HL-60 (cell line): ENCODE measurements at regions not wholly inside any gene's neighbourhood (a gene's known extent, or its start where the extent isn't known, plus 50 kb on each side); places are given as distances from the start of the nearest gene placed in this dataset.

Source experiments
- DNase-seq, 2 experiments: peaks; one replicate each; pipeline ENCODE4 v3.0.0-alpha.2; 2010 to 2020; ENCODE audit warnings: low read depth in 1 of 2, low spot score in 1 of 2
- H3K27ac ChIP-seq: fragments of 250-450 bp; sonication (Bioruptor Pico); replicated peaks from 2 replicates; pipeline ENCODE4 v1.5.1; 2020; ENCODE audit warnings: mild to moderate bottlenecking, moderate library complexity
- H3K27me3 ChIP-seq: fragments of 250-450 bp; sonication (Bioruptor Pico); 2 replicates; pipeline ENCODE4 v1.5.1; 2021; ENCODE audit warnings: mild to moderate bottlenecking, moderate library complexity; ENCODE audit not compliant: insufficient read depth, poor library complexity, severe bottlenecking
- H3K4me3 ChIP-seq: replicated peaks from 2 replicates; pipeline ENCODE4 v1.5.1; 2011; ENCODE audit warnings: mild to moderate bottlenecking, control low read depth, low read length; ENCODE audit not compliant: insufficient read depth
- CTCF ChIP-seq: IDR thresholded peaks from one replicate; pipeline ENCODE4 v1.5.1; 2011; ENCODE audit warnings: low read length, control low read depth, inconsistent platforms; ENCODE audit not compliant: insufficient read depth
- GABPA ChIP-seq: IDR thresholded peaks from 2 replicates; pipeline ENCODE4 v1.6.1; 2012; ENCODE audit warnings: low read depth
- POLR2AphosphoS5 ChIP-seq: IDR thresholded peaks from 2 replicates; pipeline ENCODE4 v1.6.1; 2012; ENCODE audit warnings: low read depth
- REST ChIP-seq: IDR thresholded peaks from 2 replicates; pipeline ENCODE4 v1.6.1; 2012; ENCODE audit warnings: low read depth; ENCODE audit not compliant: insufficient replicate concordance
- SPI1 ChIP-seq: IDR thresholded peaks from 2 replicates; pipeline ENCODE4 v1.6.1; 2012; ENCODE audit warnings: low read depth, mild to moderate bottlenecking, borderline replicate concordance

DNA sequence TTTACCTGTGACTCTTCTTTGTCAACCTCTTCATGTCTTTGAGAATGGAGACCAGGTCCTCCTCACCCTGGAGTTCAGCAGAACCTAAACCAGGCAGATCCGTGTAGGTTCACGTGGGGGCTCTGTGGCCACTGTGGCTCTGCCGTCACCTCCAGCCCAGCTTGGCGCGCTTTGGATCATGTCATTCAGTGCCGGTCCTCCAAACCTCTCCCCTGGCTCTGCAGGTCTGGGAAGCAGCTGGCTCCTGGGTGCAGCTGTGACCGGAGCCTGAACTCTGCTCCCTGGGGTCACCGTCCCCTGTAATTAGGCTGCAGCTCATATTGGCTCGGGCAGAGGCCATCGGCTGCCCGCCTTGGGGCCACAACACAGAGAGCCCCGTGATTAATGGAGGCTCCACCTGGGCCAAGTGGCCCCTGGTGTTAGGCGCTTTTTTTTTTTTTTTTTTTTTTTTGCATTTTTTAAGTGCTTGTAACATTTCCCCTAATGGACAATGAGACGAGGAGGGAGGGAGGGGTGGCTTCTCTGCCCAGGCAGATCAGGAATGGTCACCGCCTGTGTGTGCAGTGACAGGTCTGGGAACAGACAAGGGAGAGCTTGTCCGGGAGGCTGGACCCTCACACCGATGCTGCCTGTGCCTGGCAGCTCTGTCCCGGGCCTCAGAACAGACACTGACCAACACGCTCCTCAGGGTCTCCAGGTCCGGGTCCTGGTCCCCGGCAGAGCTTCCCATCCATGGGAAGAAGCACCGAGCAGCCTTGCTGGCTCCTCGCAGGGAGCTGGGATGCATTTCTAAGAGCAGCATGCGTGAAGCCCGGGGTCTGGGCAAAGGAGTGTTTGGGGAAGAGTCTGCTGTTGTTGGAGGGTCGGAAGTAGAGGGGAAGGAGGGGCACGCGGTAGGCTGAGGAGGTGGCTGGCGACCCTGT, 247.9 kb downstream of the SEC14L1 start:
- DNase-seq, result no peak
- TF ChIP-seq GABPA (no peak), CTCF (no peak), SPI1 (no peak), REST (no peak), POLR2AphosphoS5 (no peak)
- Histone ChIP-seq H3K27me3 (no peaks in the 10 kb centered on the region), H3K27ac (no peak overlapping the region), H3K4me3 (no peak overlapping the region)

DNA sequence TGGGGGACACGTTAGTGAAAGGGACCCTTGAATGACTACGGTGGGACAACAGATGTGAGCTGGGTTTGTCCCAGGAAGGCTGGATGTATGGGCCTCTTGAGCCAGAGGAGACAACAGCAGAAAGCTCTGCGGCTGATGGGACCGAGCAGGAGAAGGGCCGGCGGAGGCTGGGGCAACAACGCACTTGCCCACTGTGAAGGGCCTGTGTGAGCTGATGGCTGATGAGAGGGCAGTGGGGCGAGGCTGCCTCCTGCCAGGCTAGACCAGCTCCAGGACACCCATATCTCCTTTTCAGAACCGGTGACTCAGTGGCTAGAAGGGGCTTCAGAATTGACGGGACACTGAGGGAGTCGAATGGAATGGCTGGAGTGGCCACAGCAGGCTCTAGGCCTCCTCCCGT, 250.1 kb downstream of the SEC14L1 start:
- Histone ChIP-seq H3K27me3 (no peaks in the 10 kb centered on the region), H3K4me3 (no peak overlapping the region), H3K27ac (no peak overlapping the region)
- TF ChIP-seq CTCF (no peak), REST (no peak), POLR2AphosphoS5 (no peak), GABPA (no peak), SPI1 (no peak)
- DNase-seq, result no peak

GRCh38 chr17:77391668-77392375, 251.1 kb downstream of the SEC14L1 start:
- no peak for TF ChIP-seq GABPA
- no peak for TF ChIP-seq REST
- no peak for TF ChIP-seq POLR2AphosphoS5
- TF ChIP-seq CTCF, result no peak
- TF ChIP-seq SPI1, result no peak
- Histone ChIP-seq H3K27ac (no peak overlapping the region), H3K4me3 (no peak overlapping the region), H3K27me3 (no peaks in the 10 kb centered on the region)
- DNase-seq, result no peak
